AG04449 (cell line): ENCODE measurements at regions not wholly inside any gene's neighbourhood (a gene's known extent, or its start where the extent isn't known, plus 50 kb on each side); places are given as distances from the start of the nearest gene placed in this dataset.

ENCODE experiments used
- CTCF ChIA-PET: fragments of 350-600 bp; formaldehyde crosslinking; extraction: SDS; loops from one replicate; lab custom pipeline; 2021; ENCODE audit warnings: antibody characterized with exemption; lab: Yijun Ruan, JAX
- POLR2A ChIA-PET: fragments of 400-600, 350-600 bp; formaldehyde crosslinking; extraction: SDS; loops from one replicate; lab custom pipeline; 2020; ENCODE audit warnings: antibody characterized with exemption, inconsistent platforms; lab: Yijun Ruan, JAX
- DNase-seq: peaks from one replicate; pipeline ENCODE4 v3.0.0-alpha.2; 2010; ENCODE audit warnings: low read depth, low spot score
- H3K4me3 ChIP-seq: 2 replicates; pipeline ENCODE4 v1.5.1; 2011; ENCODE audit warnings: low read depth, mild to moderate bottlenecking, control low read depth, low read length
- TF ChIP-seq, protein P1 (sequence below): IDR thresholded peaks from one replicate; pipeline ENCODE4 v1.5.1; 2011; ENCODE audit warnings: mild to moderate bottlenecking, moderate library complexity, low read length, control low read depth, inconsistent platforms; ENCODE audit not compliant: insufficient read depth; ENCODE audit errors: missing control alignments

GRCh38 chr16:79271583-79271982, 329.0 kb downstream of the MAF start:
- CTCF ChIA-PET = no interaction called here
- TF ChIP-seq, protein P1, sequence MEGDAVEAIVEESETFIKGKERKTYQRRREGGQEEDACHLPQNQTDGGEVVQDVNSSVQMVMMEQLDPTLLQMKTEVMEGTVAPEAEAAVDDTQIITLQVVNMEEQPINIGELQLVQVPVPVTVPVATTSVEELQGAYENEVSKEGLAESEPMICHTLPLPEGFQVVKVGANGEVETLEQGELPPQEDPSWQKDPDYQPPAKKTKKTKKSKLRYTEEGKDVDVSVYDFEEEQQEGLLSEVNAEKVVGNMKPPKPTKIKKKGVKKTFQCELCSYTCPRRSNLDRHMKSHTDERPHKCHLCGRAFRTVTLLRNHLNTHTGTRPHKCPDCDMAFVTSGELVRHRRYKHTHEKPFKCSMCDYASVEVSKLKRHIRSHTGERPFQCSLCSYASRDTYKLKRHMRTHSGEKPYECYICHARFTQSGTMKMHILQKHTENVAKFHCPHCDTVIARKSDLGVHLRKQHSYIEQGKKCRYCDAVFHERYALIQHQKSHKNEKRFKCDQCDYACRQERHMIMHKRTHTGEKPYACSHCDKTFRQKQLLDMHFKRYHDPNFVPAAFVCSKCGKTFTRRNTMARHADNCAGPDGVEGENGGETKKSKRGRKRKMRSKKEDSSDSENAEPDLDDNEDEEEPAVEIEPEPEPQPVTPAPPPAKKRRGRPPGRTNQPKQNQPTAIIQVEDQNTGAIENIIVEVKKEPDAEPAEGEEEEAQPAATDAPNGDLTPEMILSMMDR = no peak
- no peak for DNase-seq
- POLR2A ChIA-PET = no interaction called here
- H3K4me3 ChIP-seq = no peak overlapping the region

GRCh38 chr16:79270011-79270410, 330.5 kb downstream of the MAF start:
- ChIA-PET CTCF (no interaction called here), POLR2A (no interaction called here)
- DNase-seq = no peak
- no peak overlapping the region for H3K4me3 ChIP-seq
- TF ChIP-seq, protein P1 = no peak

DNA sequence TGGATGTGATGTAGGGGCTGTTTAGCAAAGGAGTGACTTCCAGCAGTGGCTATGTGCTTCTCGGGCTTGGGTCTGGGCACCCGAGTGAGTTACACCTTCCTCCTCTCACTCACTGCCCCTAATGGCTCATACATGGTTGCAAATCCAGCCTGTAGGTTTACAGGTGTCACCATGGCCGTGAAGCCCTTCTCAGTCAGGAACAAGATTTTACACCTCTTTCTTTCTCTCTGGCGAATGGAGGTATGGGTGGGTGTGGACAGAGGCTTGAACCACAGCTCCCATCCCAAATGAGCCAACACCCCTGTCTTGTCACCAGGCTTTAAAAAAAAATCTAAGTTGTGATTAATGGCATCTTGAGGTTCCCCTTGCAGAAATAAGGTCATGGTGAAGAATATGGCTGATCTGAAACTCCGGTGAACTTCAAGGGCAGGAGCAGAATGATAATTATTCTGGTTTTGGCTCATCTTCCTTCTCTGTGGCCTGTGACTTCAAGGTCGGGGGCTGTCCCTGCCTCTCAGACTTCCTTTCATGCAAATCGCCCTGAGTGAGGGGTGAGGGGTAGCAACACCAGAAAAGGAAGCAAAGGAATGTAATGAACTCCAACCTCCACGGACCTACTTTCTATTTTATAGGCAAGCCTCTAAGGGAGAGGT, 331.2 kb downstream of the MAF start:
- H3K4me3 ChIP-seq = no peak overlapping the region
- TF ChIP-seq, protein P1 = no peak
- ChIA-PET CTCF (no interaction called here), POLR2A (no interaction called here)
- DNase-seq = no peak

GRCh38 chr16:79267781-79268180, 332.8 kb downstream of the MAF start:
- TF ChIP-seq, protein P1 = no peak
- ChIA-PET POLR2A (no interaction called here), CTCF (no interaction called here)
- no peak for DNase-seq
- no peak overlapping the region for H3K4me3 ChIP-seq

DNA sequence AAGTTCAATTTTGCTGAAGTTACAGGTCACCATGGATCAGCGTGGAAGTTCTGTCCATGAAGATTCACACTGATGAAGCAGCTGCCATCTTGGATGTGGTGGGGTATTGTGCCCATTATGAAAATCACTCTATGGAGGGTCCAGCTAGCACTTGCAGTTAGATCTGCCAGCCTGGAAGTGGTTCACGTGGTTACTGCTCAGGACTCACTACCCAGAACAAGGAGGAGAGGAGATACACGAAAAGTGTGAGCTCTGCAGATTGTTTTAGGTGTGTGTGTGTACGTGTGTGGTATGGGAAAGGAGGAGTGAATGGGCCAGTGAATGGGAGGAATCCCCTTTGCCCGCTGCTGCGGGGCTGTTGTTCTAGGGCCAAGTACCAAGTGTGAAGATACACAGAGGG, 333.4 kb downstream of the MAF start:
- CTCF ChIA-PET = no interaction called here
- DNase-seq = no peak
- POLR2A ChIA-PET = no interaction called here
- TF ChIP-seq, protein P1 = no peak
- H3K4me3 ChIP-seq = no peak overlapping the region

DNA sequence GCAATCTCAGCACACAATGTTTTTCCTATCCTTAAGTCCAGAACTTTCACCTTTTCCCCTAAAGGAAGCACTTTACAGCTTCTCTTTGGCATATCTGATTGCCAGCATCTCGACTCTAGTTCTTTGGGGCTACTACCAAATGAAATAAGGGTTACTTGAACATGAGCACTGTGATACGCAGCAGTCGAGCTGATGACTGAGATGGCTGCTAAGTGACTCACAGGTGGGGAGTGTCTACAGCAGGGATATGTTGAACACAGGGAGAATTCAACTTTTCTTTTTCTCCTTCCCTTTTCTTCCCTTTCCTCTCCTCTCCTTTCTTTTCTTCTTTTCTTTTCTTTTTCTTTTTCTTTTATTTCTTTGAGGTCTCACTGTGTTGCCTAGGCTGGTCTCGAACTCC, 334.8 kb downstream of the MAF start:
- DNase-seq = no peak
- H3K4me3 ChIP-seq = no peak overlapping the region
- POLR2A ChIA-PET = no interaction called here
- TF ChIP-seq, protein P1 = no peak
- CTCF ChIA-PET = no interaction called here
